ENCODE measurements at regions not wholly inside any gene's neighbourhood (a gene's known extent, or its start where the extent isn't known, plus 50 kb on each side); places are given as distances from the start of the nearest gene placed in this dataset.

GRCh38 chr5:112663146-112663545 lies 74.5 kb upstream of the APC start:
- no peak for DNase-seq

GRCh38 chr5:112668016-112668415 lies 69.7 kb upstream of the APC start:
- DNase-seq: no peak

- no peak for DNase-seq
Measured at GRCh38 chr5:112668911-112669310, 68.8 kb upstream of the APC start.

GRCh38 chr5:112669328-112669963 lies 68.2 kb upstream of the APC start:
- no peak for DNase-seq

GRCh38 chr5:112671687-112672086 lies 66.0 kb upstream of the APC start:
- no peak for DNase-seq

- no peak for DNase-seq
Measured at GRCh38 chr5:112681481-112681908, 56.2 kb upstream of the APC start.

GRCh38 chr5:112682621-112683061 lies 55.0 kb upstream of the APC start:
- DNase-seq: no peak

- no peak for DNase-seq
Measured at GRCh38 chr5:112684121-112684520, 53.6 kb upstream of the APC start.

GRCh38 chr5:112684737-112685136 lies 52.9 kb upstream of the APC start:
- DNase-seq: no peak

- no peak for DNase-seq
Measured at GRCh38 chr5:112685386-112685785, 52.3 kb upstream of the APC start.

GRCh38 chr5:112685931-112686330 lies 51.8 kb upstream of the APC start:
- no peak for DNase-seq

GRCh38 chr5:112686675-112687074 lies 51.0 kb upstream of the APC start:
- DNase-seq: no peak

- DNase-seq: no peak
Measured at GRCh38 chr5:112687306-112687705, 50.4 kb upstream of the APC start.

All from CD4-positive, alpha-beta T cell treated with Interleukin-12 subunit alpha and Interleukin-12 subunit beta, for 1 hour (primary cell).